Stimulated activated naive CD8-positive, alpha-beta T cell treated with anti-CD3 and anti-CD28 coated beads, Interleukin-15, Interleukin-2, amounts not matched to agents 100 U/mL and 50 U/mL, for 24 hours (primary cell): ENCODE measurements at regions not wholly inside any gene's neighbourhood (a gene's known extent, or its start where the extent isn't known, plus 50 kb on each side); places are given as distances from the start of the nearest gene placed in this dataset.
"Not testable (repeated sequence)": the region's sequence is repeated elsewhere in the genome, so short reads cannot be mapped to it uniquely, and the experiment has no call there.

Source experiments
- ATAC-seq: fragments of 150-1000 bp; cut with Tn5 transposase; one replicate; pipeline ENCODE4 v1.10.0; 2021
- DNase-seq: peaks from one replicate; pipeline ENCODE4 v3.0.0; 2021

DNA sequence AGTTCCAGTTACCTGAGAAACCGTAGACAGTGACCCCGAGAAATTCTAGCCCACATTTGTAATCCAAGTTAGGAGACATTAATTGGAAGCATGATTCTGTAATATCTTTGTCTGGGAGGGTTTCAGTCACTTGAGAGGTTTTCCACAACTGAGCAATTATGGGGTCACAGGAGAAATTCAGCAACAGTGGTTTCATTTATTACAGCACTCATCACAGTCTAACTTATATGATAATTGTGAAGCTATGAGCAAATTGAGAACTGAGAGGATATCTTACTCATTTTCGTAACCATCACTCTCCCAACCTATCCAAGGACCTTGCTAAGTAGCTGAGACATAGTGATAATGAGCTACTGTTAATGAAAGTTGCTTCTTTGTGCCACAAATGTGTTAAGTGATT is 328.5 kb upstream of the PPP2R3A start:
- no peak for DNase-seq
- ATAC-seq: no peak

GRCh38 chr3:135641761-135642160 is 323.8 kb upstream of the PPP2R3A start:
- ATAC-seq (no peak), DNase-seq (no peak)

- DNase-seq: no peak
- ATAC-seq: no peak
These were observed 320.0 kb upstream of the PPP2R3A start for GRCh38 chr3:135645541-135645940.

GRCh38 chr3:135646873-135647272 is 318.7 kb upstream of the PPP2R3A start:
- DNase-seq (no peak), ATAC-seq (no peak)

GRCh38 chr3:135649361-135649760 is 316.2 kb upstream of the PPP2R3A start:
- no peak for ATAC-seq
- no peak for DNase-seq

DNA sequence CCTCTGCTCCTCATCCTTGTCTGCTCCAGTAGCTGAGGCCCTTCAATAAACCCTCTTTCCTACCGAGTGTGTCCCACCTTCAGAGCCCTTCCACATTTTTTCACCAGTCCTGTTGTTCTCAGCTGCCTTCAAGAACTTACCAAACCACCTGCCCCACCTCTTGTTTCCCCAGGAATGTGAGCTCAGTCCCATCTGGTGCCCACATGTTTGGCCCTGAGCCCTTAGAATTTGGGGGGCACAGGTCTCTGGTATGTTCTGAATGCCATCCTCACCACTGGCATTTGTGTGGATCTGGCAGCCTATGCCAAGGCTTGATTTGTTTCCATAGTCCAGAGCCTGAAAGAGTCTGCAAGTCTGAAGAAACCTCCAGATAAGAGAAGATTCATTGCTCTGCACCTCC is 315.2 kb upstream of the PPP2R3A start:
- ATAC-seq (no peak), DNase-seq (no peak)

DNA sequence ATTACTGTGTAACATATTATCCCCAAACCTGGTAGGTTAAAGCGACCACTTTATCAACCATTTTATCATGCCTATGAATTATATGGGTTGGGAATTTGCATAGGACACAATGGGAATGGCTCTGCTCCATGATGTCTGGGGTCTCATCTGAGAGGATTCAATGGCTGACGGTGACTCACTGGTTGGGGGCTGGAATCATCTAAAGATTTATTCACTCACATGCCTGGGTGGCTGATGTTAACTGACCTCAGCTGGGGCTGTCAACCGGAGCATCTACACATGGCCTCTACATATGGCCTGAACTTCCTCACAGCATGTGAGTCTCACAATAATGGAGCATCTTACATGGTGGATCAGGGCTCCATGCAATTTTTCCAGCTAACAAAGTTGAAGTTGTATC is 313.1 kb upstream of the PPP2R3A start:
- DNase-seq (no peak), ATAC-seq (no peak)

- no peak for DNase-seq
These were observed 310.2 kb upstream of the PPP2R3A start for GRCh38 chr3:135655328-135655727.

GRCh38 chr3:135658451-135658850 is 307.1 kb upstream of the PPP2R3A start:
- not testable (repeated sequence) for DNase-seq, ATAC-seq

More at GRCh38 chr3:135655328-135655727, 310.2 kb upstream of the PPP2R3A start:
- ATAC-seq: no peak

DNA sequence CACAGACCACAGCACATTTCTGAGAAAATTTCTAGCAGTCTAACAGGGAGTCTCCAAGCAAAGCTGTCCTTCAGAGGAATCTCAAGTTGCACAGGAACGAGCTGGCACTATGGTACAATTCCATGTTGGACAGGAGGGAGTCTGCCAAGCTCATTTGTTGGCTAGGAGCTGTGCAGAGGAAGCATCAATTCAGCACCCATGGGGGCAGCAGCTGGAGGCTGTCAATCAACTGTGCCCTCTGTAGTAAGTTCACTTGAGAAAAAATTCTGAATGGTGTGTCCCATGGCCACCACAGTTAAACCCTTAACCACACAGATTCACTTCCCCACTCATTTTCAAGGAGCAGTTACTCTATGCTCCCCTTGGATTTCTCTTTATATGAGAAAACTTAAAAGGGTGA is 298.5 kb upstream of the PPP2R3A start:
- ATAC-seq (no peak), DNase-seq (no peak)

DNA sequence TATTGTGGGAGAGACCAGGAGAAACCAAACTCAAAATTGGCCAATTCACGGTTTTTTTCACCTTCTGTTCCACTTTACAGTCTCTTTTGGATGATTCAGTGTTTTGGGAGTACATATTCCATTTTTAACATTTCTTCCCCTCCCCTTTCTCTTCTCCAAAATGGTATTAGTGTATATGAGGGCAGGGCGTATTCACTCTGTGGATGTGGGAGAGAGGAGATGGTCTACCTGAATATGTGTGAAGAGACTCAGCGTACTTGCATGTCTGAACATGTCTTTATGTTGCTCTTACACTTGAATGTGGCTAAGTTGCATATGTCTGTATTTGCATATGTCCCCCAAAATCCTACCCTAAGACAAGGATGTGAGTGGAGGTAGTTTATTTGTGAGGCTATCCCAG is 291.0 kb upstream of the PPP2R3A start:
- ATAC-seq: no peak
- no peak for DNase-seq

- DNase-seq: no peak
- ATAC-seq: no peak
These were observed 287.1 kb upstream of the PPP2R3A start for GRCh38 chr3:135678386-135678785.

DNA sequence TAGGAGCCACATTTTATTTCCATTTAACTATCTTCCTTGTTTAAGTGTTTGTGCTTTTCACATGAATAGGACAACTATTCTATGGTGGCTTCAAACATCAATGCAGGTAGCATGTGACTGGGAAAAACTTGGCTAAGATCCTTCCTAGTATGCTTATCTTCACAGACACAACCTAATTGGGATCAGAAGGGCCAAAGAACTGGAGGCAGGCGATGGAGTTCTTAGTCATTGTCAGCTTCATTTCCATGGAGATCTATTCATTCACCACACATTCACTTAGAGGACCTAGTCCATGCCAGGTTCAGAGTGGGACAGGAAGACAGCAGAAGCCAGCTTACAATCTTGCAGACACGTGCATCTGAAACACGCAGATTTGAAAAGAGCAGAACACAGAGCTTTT is 277.5 kb upstream of the PPP2R3A start:
- no peak for DNase-seq
- ATAC-seq: no peak

GRCh38 chr3:135690664-135691063 is 274.9 kb upstream of the PPP2R3A start:
- DNase-seq (no peak), ATAC-seq (no peak)

DNA sequence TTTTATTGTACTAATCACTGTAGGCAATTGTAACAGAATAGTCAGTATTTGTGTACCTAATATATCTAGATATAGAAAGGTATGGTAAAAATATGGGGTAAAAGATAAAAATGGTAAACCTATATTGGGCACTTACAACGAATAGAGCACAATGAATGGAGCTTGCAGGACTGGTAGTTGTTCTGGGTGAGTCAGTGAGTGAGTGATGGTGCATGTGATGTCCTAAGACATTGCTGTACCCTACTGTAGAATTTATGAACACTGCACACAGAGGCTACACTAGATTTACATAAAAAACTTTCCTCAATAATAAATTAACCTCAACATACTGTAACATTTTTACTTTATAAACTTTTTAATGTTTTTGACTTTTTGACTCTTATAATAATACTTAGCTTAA is 274.3 kb upstream of the PPP2R3A start:
- DNase-seq (no peak), ATAC-seq (no peak)

DNA sequence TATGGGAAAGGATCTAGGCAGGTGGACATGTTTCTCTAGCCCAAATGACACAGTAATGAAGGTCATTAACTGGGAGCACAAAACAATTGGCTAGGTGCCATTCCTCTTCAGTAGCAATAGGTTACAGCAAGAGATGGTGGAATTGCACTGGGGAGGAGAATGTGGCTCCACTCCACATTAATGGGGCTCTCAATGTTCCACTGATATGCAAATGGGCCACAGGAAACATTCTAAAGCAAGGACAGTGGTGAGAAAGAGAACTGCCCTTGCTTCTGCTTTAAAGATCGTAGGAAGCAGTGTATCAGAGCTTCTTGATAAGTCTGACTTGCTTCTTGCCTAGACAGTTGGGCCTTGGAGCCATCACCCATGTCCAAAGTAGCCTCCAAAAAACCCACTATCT is 271.4 kb upstream of the PPP2R3A start:
- ATAC-seq: no peak
- no peak for DNase-seq

DNA sequence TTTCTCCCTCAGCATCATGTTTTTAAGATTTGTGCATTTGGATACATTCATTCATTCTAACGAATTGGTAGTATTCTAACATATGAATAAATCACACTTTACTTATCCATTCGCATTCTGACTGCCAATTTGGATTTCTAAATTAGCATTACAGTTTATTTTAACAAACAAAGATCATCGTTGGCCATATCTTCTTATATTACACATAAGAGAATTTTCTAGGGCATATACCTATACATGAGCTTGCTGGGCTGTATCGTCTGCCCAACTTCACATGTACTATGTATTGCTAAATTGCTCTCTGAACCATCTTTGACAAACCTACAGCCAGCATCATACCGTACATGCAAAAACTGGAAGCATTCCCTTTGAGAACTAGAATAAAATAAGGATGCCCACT is 265.8 kb upstream of the PPP2R3A start:
- ATAC-seq: no peak
- DNase-seq: no peak

DNA sequence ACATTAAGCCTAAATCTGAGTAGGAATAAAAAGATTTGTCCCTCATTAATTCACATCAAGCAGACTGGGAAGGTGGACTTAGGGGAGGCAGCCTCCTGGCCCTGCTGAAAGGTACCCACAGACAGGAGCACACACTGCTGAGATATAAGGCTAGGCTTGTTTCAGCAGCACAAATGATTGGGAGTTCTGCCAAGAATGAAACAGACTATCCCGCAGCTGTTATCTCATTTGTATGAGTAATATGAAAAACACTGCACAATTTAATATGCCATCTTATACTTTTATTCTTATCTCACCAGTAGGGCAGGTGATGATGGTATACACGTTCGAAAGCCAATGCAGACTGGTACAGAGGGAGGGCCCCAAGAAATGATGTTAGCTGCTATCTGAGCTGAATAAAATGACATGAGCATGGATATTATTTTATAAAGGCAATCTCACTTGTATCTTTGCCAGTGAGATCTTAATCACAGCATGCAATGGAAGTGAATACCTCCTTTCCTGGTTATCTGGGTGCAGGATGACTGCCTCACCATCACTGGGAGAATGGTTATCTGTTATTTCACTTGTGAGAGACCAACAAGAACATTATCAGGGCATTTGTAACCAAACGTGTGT is 258.7 kb upstream of the PPP2R3A start:
- ATAC-seq (no peak), DNase-seq (no peak)

DNA sequence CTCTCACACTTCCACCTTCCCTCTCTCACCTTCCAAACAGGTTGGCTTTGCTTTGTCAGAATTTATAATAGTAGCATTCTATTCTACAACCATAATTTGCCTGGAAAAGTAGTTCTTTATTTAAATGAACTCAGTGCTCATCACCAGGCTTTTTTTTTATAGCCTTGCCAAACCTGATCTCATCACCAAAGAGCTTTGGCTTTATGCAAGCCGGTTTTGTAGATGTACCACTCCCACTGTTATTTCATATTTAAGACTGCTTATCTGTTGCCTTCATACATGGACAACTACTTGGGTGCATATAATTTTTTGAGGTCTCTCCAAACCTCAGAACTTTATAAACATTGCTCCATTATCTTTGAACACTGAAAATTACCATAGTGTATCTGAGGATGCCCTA is 246.1 kb upstream of the PPP2R3A start:
- DNase-seq (no peak), ATAC-seq (no peak)

DNA sequence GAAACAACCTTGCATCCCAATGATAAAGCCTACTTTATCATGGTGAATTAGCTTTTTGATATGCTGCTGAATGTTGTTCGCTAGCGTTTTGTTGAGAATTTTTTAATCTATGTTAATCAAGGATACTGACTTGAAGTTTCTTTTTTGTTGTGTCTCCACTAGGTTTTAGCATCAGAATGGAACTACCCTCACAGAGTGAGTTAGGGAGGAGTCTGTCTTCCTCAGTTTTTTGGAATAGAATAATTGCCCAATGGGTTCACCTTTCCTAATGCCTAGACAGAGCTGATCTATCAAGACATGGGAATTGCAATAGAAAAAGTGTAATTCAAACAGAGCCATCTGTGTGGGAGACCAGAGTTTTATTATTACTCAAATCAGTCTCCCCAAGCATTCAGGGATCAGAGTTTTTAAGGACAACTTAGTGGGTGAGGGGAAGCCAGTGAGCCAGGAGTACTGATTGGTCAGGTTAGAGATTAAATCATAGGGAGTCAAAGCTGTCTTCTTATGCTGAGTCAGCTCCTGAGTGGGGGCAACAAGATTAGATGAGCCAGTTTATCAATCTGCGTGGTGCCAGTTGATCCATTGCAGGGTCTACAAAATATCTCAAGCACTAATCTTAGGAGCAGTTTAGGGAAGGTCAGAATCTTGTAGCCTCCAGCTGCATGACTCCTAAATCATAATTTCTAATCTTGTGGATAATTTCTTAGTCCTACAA is 237.4 kb upstream of the PPP2R3A start:
- ATAC-seq (no peak), DNase-seq (no peak)

GRCh38 chr3:135731546-135731945 is 234.0 kb upstream of the PPP2R3A start:
- DNase-seq (no peak), ATAC-seq (no peak)

DNA sequence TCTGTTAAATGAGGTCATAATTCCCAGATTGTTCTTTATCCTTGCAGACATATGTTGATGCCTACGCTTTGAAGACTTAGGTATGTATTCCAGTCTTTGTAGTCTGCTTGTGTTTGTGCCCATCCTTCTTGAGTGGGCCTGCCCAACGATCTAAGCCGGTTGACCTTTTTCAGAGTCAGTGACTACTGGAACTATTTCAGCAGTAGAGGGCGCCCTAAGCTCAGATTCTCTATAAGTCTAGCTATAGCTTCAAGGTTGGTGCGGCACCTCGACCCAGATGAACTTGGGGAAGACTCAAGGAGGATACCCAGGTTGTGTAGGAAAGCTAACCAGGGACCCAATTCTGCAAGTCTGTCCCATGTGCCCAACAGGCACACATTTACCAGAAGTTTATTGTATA is 228.8 kb upstream of the PPP2R3A start:
- ATAC-seq: no peak
- DNase-seq: peak; percentile 12

GRCh38 chr3:135739779-135740178 is 225.7 kb upstream of the PPP2R3A start:
- DNase-seq (no peak), ATAC-seq (no peak)

DNA sequence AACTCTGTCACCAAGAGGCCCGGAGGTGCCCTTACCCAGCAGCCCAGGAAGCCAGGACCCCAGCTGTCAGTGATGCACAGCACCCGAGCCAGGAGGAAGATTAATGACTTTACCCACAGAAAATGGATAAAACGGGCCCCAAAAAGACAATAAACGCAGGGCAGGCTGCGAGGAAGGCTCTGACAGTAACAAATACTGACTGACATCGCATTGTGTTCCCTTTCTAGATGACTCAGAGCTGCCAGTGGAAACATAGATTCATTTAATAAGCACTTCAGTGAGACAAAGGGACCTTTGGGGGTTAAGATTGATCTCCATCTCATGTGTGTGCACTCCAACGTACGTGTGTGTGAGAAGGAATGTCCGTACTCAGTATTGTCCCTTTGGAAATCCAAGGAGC is 225.3 kb upstream of the PPP2R3A start:
- ATAC-seq (no peak), DNase-seq (no peak)
